SK-N-SH treated with all-trans-retinoic acid at 6 μM for 48 hours (cell line): ENCODE measurements at regions not wholly inside any gene's neighbourhood (a gene's known extent, or its start where the extent isn't known, plus 50 kb on each side); places are given as distances from the start of the nearest gene placed in this dataset.

Experiments
- ARNTL ChIP-seq: fragments of 450-650 bp; formaldehyde crosslinking; IDR thresholded peaks from 2 replicates; pipeline ENCODE4 v1.5.0; 2020; ENCODE audit warnings: low read depth, mild to moderate bottlenecking, moderate library complexity, borderline replicate concordance
- CSDC2 ChIP-seq: fragments of 250-450 bp; sonication (Bioruptor Pico); IDR thresholded peaks from 2 replicates; pipeline ENCODE4 v1.5.0; 2020; ENCODE audit warnings: mild to moderate bottlenecking, moderate library complexity
- ESRRG ChIP-seq: fragments of 250-450 bp; sonication (Bioruptor Pico); IDR thresholded peaks from 2 replicates; pipeline ENCODE4 v1.6.1; 2021; ENCODE audit warnings: mild to moderate bottlenecking
- ISL1 ChIP-seq: fragments of 250-450 bp; sonication (Bioruptor Pico); IDR thresholded peaks from 2 replicates; pipeline ENCODE4 v2.1.2; 2022; ENCODE audit warnings: mild to moderate bottlenecking, moderate library complexity
- PATZ1 ChIP-seq: fragments of 250-450 bp; sonication (Bioruptor Pico); IDR thresholded peaks from 2 replicates; pipeline ENCODE4 v1.8.0; 2020; ENCODE audit warnings: mild to moderate bottlenecking, moderate library complexity, borderline replicate concordance
- POU6F1 ChIP-seq: fragments of 250-450 bp; sonication (Bioruptor Pico); IDR thresholded peaks from 2 replicates; pipeline ENCODE4 v1.8.0; 2021; ENCODE audit warnings: low read depth, mild to moderate bottlenecking, moderate library complexity, borderline replicate concordance
- PPARA ChIP-seq: fragments of 250-450 bp; sonication (Bioruptor Pico); IDR thresholded peaks from 2 replicates; pipeline ENCODE4 v1.5.0; 2020; ENCODE audit warnings: mild to moderate bottlenecking, borderline replicate concordance
- RARB ChIP-seq: fragments of 250-450 bp; sonication (Bioruptor Pico); IDR thresholded peaks from 2 replicates; pipeline ENCODE4 v1.8.0; 2021; ENCODE audit warnings: mild to moderate bottlenecking, moderate library complexity
- TSHZ2 ChIP-seq: fragments of 250-450 bp; sonication (Bioruptor Pico); IDR thresholded peaks from 2 replicates; pipeline ENCODE4 v1.5.0; 2020; ENCODE audit warnings: mild to moderate bottlenecking, moderate library complexity
- ZFP3 ChIP-seq: fragments of 250-450 bp; sonication (Bioruptor Pico); IDR thresholded peaks from 2 replicates; pipeline ENCODE4 v1.5.0; 2020; ENCODE audit warnings: mild to moderate bottlenecking, moderate library complexity
- ZNF70 ChIP-seq: fragments of 450-650 bp; formaldehyde crosslinking; IDR thresholded peaks from 2 replicates; pipeline ENCODE4 v1.5.0; 2020; ENCODE audit warnings: mild to moderate bottlenecking, moderate library complexity

- no peak for TF ChIP-seq ARNTL (CRISPR knock-in tag)
- TF ChIP-seq CSDC2 (CRISPR knock-in tag): no peak
- TF ChIP-seq RARB (CRISPR knock-in tag): no peak
- no peak for TF ChIP-seq PATZ1 (CRISPR knock-in tag)
- TF ChIP-seq POU6F1 (CRISPR knock-in tag): no peak
- no peak for TF ChIP-seq ESRRG (CRISPR knock-in tag)
- no peak for TF ChIP-seq PPARA
- TF ChIP-seq ISL1 (CRISPR knock-in tag): no peak
- no peak for TF ChIP-seq TSHZ2 (CRISPR knock-in tag)
- TF ChIP-seq ZFP3 (CRISPR knock-in tag): no peak
- TF ChIP-seq ZNF70 (CRISPR knock-in tag): no peak
Observed at GRCh38 chr2:65536596-65536995, 104.2 kb upstream of the SPRED2 start.
